ENCODE measurements at regions not wholly inside any gene's neighbourhood (a gene's known extent, or its start where the extent isn't known, plus 50 kb on each side); places are given as distances from the start of the nearest gene placed in this dataset.
"Not testable (repeated sequence)": the region's sequence is repeated elsewhere in the genome, so short reads cannot be mapped to it uniquely, and the experiment has no call there.

DNA sequence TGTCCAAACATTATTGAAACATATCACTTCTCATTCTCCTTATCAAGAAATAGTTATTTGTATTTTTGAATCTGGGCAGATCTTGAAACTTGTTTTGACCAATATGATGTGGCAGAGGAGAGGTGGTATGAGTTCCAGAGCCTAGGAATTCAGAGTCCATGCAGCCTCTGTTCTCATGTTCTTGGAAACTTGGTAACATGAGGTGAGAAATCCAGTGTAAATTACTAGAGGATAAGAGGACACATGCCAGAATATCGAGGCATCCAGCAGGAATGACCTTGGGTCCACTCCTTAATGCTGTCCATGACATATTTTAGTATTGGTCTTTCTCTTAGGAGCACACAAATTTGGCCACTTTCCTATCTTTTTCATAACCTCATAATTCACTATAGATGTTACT is 1374.6 kb downstream of the FSCB start:
- TF ChIP-seq, protein P1, sequence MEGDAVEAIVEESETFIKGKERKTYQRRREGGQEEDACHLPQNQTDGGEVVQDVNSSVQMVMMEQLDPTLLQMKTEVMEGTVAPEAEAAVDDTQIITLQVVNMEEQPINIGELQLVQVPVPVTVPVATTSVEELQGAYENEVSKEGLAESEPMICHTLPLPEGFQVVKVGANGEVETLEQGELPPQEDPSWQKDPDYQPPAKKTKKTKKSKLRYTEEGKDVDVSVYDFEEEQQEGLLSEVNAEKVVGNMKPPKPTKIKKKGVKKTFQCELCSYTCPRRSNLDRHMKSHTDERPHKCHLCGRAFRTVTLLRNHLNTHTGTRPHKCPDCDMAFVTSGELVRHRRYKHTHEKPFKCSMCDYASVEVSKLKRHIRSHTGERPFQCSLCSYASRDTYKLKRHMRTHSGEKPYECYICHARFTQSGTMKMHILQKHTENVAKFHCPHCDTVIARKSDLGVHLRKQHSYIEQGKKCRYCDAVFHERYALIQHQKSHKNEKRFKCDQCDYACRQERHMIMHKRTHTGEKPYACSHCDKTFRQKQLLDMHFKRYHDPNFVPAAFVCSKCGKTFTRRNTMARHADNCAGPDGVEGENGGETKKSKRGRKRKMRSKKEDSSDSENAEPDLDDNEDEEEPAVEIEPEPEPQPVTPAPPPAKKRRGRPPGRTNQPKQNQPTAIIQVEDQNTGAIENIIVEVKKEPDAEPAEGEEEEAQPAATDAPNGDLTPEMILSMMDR (conservative IDR thresholded peaks at IDR 0.05 in 1 of 2, IDR thresholded peaks at IDR 0.05 in 1 of 2; ENCODE audit: low read depth in 1 of 2, low read length in 2 of 2), result no peak
- no peak for TF ChIP-seq EZH2 (IDR thresholded peaks at IDR 0.05; ENCODE audit: low read length, missing control alignments)
- H3K4me1 ChIP-seq (ENCODE audit: control insufficient read depth, extremely low read depth, insufficient read depth, low read length), result no peaks in the 10 kb centered on the region
- H3K36me3 ChIP-seq (ENCODE audit: control insufficient read depth, insufficient read depth, low read length), result no peaks in the 10 kb centered on the region
- H3K27me3 ChIP-seq (ENCODE audit: control insufficient read depth, insufficient read depth, low read length), result no peaks in the 10 kb centered on the region
- no peaks in the 10 kb centered on the region for H3K79me2 ChIP-seq (ENCODE audit: control insufficient read depth, insufficient read depth, low read length)
- no peak for DNase-seq (ENCODE audit: low read depth in 2 of 2)
- H3K4me3 ChIP-seq (replicated peaks in 1 of 4; ENCODE audit: control extremely low read depth in 1 of 4, insufficient read depth in 1 of 4, low read depth in 3 of 4, low read length in 4 of 4), result no peak overlapping the region
- H3K4me2 ChIP-seq (ENCODE audit: extremely low read depth, insufficient read depth, low read length), result no peak overlapping the region
- H4K20me1 ChIP-seq (ENCODE audit: control insufficient read depth, extremely low read depth, insufficient read depth, low read length), result no peaks in the 10 kb centered on the region
- H3K9me3 ChIP-seq (ENCODE audit: control insufficient read depth, insufficient read depth, low read depth, low read length), result no peaks in the 10 kb centered on the region
- H3K27ac ChIP-seq (ENCODE audit: insufficient read depth, low read length), result no peak overlapping the region
- H2AFZ ChIP-seq (ENCODE audit: low read length), result no peak overlapping the region
- no peak overlapping the region for H3K9ac ChIP-seq (ENCODE audit: insufficient read depth, low read length)

DNA sequence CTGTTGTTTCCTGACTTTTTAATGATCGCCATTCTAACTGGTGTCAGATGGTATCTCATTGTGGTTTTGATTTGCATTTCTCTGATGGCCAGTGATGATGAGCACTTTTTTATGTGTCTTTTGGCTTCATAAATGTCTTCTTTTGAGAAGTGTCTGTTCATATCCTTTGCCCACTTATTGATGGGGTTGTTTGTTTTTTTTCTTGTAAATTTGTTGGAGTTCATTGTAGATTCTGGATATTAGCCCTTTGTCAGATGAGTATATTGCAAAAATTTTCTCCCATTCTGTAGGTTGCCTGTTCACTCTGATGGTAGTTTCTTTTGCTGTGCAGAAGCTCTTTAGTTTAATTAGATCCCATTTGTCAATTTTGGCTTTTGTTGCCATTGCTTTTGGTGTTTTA is 1378.7 kb downstream of the FSCB start:
- not testable (repeated sequence) for H4K20me1 ChIP-seq (ENCODE audit: control insufficient read depth, extremely low read depth, insufficient read depth, low read length); H3K36me3 ChIP-seq (ENCODE audit: control insufficient read depth, insufficient read depth, low read length); H3K9me3 ChIP-seq (ENCODE audit: control insufficient read depth, insufficient read depth, low read depth, low read length); H2AFZ ChIP-seq (ENCODE audit: low read length); H3K4me1 ChIP-seq (ENCODE audit: control insufficient read depth, extremely low read depth, insufficient read depth, low read length); H3K4me3 ChIP-seq (replicated peaks in 1 of 4; ENCODE audit: control extremely low read depth in 1 of 4, insufficient read depth in 1 of 4, low read depth in 3 of 4, low read length in 4 of 4); H3K27me3 ChIP-seq (ENCODE audit: control insufficient read depth, insufficient read depth, low read length); DNase-seq (ENCODE audit: low read depth in 2 of 2); H3K79me2 ChIP-seq (ENCODE audit: control insufficient read depth, insufficient read depth, low read length); H3K27ac ChIP-seq (ENCODE audit: insufficient read depth, low read length); H3K4me2 ChIP-seq (ENCODE audit: extremely low read depth, insufficient read depth, low read length); H3K9ac ChIP-seq (ENCODE audit: insufficient read depth, low read length)

DNA sequence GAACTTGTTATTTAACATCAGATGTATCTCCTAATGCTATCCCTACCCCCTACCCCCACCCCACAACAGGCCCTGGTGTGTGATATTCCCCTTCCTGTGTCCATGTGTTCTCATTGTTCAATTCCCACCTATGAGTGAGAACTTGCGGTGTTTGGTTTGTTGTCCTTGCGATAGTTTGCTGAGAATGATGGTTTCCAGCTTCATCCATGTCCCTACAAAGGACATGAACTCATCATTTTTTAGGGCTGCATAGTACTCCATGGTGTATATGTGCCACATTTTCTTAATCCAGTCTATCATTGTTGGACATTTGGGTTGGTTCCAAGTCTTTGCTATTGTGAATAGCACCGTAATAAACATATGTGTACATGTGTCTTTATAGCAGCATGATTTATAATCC is 1379.2 kb downstream of the FSCB start:
- DNase-seq (ENCODE audit: low read depth in 2 of 2); H3K27ac ChIP-seq (ENCODE audit: insufficient read depth, low read length); H3K9ac ChIP-seq (ENCODE audit: insufficient read depth, low read length); H4K20me1 ChIP-seq (ENCODE audit: control insufficient read depth, extremely low read depth, insufficient read depth, low read length); H2AFZ ChIP-seq (ENCODE audit: low read length); H3K4me3 ChIP-seq (replicated peaks in 1 of 4; ENCODE audit: control extremely low read depth in 1 of 4, insufficient read depth in 1 of 4, low read depth in 3 of 4, low read length in 4 of 4); H3K4me1 ChIP-seq (ENCODE audit: control insufficient read depth, extremely low read depth, insufficient read depth, low read length); H3K79me2 ChIP-seq (ENCODE audit: control insufficient read depth, insufficient read depth, low read length); H3K27me3 ChIP-seq (ENCODE audit: control insufficient read depth, insufficient read depth, low read length); H3K36me3 ChIP-seq (ENCODE audit: control insufficient read depth, insufficient read depth, low read length); H3K4me2 ChIP-seq (ENCODE audit: extremely low read depth, insufficient read depth, low read length); H3K9me3 ChIP-seq (ENCODE audit: control insufficient read depth, insufficient read depth, low read depth, low read length): not testable (repeated sequence)

DNA sequence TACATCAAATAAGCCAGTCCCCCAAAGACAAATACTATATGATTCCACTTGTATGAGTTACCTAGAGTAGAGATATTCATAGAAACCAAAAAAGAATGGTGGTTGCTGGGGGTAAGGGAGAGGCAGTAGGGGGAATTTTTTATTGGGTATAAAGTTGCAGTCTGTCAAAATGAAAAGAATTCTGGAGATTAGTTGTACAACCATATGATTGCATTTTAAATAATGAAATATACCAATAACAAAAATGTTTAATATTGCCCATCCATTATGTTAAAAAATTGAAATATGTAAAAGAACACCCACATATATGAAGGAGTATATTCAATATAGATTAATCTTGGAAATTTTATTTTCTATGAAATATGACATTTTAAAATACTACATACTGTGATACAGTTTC is 1383.5 kb downstream of the FSCB start:
- H3K4me1 ChIP-seq (ENCODE audit: control insufficient read depth, extremely low read depth, insufficient read depth, low read length), result no peaks in the 10 kb centered on the region

More for the DNA sequence above, 1383.5 kb downstream of the FSCB start:
- TF ChIP-seq, protein P1 (conservative IDR thresholded peaks at IDR 0.05 in 1 of 2, IDR thresholded peaks at IDR 0.05 in 1 of 2; ENCODE audit: low read depth in 1 of 2, low read length in 2 of 2), result no peak
- TF ChIP-seq EZH2 (IDR thresholded peaks at IDR 0.05; ENCODE audit: low read length, missing control alignments), result no peak
- no peak overlapping the region for H3K4me3 ChIP-seq (replicated peaks in 1 of 4; ENCODE audit: control extremely low read depth in 1 of 4, insufficient read depth in 1 of 4, low read depth in 3 of 4, low read length in 4 of 4)
- H3K79me2 ChIP-seq (ENCODE audit: control insufficient read depth, insufficient read depth, low read length), result no peaks in the 10 kb centered on the region
- H3K9ac ChIP-seq (ENCODE audit: insufficient read depth, low read length), result no peak overlapping the region
- H3K27me3 ChIP-seq (ENCODE audit: control insufficient read depth, insufficient read depth, low read length), result no peaks in the 10 kb centered on the region
- no peaks in the 10 kb centered on the region for H3K9me3 ChIP-seq (ENCODE audit: control insufficient read depth, insufficient read depth, low read depth, low read length)
- no peak overlapping the region for H2AFZ ChIP-seq (ENCODE audit: low read length)
- no peak overlapping the region for H3K4me2 ChIP-seq (ENCODE audit: extremely low read depth, insufficient read depth, low read length)
- no peaks in the 10 kb centered on the region for H4K20me1 ChIP-seq (ENCODE audit: control insufficient read depth, extremely low read depth, insufficient read depth, low read length)
- no peak overlapping the region for H3K27ac ChIP-seq (ENCODE audit: insufficient read depth, low read length)
- no peak for DNase-seq (ENCODE audit: low read depth in 2 of 2)
- H3K36me3 ChIP-seq (ENCODE audit: control insufficient read depth, insufficient read depth, low read length), result no peaks in the 10 kb centered on the region
